Dermis microvascular lymphatic vessel endothelial cell (primary cell): ENCODE measurements at regions not wholly inside any gene's neighbourhood (a gene's known extent, or its start where the extent isn't known, plus 50 kb on each side); places are given as distances from the start of the nearest gene placed in this dataset.
A peak's percentile ranks its signal among the peaks of the same experiment; 100 is the strongest.
"Not testable (repeated sequence)": the region's sequence is repeated elsewhere in the genome, so short reads cannot be mapped to it uniquely, and the experiment has no call there.

Source experiments
- DNase-seq, 2 donors: peaks; one replicate each; pipeline versions ENCODE4 v3.0.0 to v3.0.0-alpha.2; 2010; ENCODE audit warnings: low read depth in 2 of 2

DNA sequence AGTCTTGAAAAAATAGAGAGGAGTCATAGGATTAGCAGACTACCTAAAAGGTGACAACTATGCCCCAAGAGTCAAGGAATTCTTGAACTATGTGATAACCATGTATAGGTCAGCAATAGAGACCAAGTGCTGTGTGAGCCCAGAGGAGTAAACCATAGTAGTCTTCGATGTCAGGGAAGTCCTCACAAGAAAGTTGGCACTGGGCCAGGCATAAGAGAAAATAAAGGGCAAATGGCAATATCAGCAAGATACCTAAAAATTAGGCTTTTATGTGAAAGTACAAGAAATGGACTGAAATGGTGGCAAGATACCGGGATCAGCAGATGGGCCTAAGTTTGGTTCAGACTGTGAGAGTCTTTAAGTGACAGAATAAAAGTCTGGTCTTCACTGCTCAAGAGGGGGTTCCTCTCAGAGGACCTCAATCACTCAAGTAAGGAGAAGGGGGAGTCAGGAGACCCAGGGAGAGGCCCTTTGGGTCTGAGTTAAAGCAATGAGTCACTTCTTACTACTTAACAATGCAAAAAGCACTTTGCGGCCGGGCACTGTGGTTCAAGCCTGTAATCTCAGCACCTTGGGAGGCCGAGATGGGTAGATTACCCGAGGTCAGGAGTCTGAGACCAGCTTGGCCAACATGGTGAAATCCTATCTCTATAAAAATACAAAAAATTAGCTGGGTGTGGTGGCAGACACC is 95.0 kb downstream of the TEX35 start:
- no peak for DNase-seq

DNA sequence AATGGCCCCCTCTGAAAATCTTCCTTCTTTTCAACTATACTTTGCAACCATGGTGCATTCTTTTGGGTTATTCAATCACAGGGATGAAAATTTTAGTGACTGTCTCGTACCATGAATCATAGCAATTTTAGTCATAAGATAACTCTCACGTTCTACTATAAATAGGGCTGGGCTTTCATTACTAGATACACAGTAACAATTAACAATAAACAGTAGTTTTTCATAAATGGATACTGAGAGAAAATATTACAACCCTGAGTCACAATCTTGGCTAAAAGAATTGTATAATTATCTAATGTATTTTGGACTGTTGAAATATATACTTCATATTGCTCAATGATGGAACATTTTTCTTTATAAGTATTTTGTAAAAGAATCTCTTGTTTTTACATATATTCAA is 96.1 kb downstream of the TEX35 start:
- peak in 1 of 2 donors; percentile 6 for DNase-seq

DNA sequence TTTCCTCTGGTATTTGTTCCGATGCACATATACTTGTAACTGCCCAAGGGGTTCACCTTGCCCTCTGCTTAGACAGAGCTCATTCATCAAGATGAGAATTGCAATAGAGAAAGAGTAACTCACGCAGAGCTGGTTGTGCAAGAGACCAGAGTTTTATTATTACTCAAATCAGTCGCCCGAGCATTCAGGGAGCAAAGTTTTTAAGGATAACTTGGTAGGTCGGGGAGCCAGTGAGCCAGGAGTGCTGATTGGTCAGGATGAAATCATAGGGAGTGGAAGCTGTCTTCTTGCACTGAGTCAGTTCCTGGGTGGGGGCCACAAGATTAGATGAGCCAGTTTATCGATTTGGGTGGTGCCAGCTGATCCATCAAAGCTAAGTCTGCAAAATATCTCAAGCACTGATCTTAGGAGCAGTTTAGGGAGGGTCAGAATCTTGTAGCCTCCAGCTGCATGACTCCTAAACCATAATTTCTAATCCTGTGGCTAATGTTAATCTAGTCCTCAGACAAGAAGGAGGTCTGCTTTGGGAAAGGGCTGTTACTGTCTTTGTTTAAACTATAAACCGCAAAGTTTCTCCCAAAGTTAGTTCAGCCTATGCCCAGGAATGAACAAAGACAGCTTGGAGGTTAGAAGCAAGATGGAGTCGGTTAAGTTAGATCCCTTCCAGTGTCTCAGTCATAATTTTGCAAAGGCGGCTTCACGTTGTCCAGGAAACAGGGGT is 97.9 kb downstream of the TEX35 start:
- DNase-seq: not testable (repeated sequence)

DNA sequence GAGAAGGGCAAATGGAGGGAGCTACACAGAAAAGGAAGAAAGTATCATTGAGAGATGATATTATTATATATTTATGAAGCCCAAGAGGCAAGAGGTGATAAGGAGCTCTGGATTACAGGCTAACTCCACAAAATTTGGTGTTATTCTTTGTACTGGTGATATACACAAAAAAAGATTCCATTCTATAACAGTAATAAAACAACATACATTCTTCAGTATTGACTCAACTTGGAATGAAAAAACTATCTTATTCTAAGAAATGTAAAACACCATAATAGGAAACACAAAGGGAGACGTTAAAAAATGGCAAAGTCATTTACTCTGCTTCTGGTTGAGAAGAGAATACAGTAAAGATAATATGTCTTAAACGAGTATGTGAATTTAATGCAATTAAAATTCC is 99.4 kb downstream of the TEX35 start:
- peak in 1 of 2 donors; percentile 15 for DNase-seq

DNA sequence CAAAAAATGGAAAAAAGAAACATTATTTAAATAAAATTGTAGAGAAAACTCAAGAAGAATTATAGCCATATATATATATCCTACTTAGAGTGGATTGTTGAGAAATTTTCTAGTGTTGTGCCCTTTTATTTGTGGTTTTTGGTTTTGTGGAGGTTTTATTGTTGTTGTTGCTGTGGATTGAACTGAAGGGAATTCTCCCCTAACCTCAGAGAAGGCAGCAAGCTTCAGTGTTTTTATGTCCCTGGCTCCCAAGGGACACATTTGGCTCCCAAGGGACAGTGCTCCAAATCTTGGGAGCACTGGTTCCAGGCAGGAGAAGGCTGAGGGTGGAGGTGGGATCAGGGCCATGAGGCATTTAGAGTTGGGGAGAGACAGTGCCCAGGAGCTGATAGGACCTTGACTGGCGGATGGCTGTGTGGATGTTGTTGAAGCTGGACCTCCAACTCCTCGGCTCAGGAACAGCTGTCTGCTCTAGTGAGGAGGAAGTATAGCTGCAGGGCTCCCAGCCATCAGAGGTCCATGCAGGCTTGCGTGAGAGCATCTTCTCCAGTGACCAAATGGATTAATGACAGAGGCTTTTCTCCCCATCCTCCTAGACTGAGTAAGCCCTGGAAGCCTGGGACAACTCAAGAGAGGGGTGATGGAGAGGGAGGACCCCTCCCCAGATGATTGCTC is 100.5 kb downstream of the TEX35 start:
- no peak for DNase-seq

DNA sequence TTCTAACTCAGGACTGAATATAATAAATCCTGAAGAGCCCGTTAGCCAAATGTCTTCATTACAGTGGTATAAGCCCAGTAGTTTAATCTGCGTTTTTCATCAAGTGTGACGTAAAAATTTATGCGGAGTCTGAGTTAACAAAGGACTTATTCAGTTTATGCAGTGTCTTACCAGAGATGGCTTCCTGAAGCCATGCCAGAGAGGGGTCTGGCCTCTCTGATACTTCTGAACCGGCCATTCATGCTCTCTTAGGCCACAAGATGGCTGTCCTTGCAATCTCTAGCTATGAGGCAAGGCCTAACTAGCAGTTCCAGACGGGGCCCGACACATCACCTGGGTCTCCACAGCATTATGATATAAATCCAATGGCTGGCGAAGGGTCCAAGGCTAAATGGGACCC is 101.4 kb downstream of the TEX35 start:
- DNase-seq: no peak

DNA sequence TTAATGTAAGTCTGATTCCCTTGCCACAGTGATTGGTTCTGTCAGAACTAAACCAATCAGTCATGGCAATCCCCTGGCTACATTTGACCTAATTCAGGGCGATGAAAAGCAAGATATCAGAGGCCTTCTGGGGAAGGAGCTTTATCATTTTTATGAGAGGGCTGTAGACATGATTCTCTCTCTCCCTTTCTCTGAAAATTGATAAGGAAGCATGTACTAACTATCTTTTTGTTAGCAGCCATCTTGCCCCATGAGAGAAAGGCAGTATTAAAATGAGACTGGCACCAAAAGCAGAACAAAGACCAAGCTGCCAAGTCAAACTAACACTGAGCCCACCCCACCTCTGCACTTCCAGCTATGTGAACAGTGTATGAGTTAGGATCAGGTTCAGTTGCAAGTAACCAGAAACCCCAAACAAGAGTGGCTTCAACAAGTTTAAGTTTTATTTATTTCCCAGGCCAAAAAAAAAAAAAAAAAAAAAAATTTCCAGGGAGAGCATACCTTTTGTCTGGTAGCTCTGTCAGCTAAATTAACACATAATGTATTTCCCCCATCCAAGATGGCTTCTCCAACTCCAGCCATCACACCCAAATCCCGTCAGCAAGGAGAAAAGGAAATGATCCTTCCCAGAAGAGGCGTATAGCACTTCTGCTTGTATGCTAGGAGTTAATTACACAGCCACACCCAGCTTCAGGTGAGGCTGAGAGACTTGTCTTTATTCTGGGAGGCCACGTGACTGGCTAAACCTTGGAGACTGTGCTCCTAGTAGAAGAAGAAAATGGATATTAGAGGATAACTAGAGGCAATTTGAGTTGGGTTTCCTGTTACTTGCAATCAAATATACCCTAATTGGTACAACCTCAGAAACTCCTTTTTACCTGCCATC is 105.8 kb upstream of the RALGPS2 start:
- no peak for DNase-seq

DNA sequence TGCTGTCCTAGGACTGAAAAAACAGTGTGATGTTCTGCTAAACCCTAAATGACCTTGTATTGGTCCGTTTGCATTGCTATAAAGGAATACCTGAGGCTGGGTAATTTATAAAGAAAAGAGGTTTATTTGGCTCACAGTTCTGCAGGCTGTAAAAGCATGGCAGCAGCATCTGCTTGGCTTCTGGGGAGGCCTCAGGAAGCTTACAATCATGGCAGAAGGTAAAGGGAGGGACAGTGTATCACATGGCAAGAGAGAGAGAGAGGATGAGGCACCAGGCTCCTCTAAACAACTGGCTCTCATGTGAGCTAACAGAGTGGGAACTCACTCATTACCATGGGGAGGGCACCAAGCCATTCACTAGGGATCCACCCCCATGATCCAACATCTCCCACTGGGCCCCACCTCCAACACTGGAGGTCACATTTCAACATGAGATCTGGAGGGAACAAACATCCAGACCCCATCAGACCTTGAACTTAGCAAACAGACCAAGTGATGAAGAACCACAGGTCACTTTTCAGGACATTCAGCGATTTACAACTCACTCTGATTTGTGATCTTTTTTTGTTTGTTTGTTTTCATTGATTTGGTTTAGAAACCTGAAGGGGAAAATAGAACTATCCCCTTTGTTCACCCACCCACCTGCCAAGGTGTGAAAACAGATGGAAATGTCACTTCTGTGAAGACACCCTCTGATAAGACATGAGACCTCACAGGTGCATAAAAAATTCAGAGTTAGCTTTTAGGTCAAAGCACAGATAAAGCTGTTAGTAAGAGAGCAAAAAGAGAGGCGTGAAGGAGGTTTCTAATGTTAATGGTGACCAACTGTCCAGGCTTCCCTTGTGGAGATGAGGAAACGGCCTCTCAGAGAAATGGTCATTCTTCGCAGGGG is 104.2 kb upstream of the RALGPS2 start:
- no peak for DNase-seq

DNA sequence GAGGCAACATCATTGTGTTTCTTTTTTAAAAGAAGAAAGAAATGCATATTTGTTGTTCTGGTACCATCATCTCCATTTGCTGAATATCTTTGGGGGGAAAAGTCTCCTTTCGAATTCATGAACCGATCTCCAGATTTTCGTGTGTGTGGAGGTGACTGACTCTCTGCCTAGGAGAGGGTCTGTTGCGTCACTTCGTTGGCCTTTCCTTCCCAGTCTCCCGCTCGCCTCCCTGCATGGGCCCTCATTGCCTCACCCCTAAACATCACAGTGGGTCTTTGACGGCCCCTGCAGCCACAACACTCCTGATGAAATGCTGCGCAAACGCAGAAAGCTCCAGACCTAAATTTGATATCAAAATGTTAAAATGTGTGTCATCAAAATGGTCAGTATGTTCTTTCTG is 103.2 kb upstream of the RALGPS2 start:
- DNase-seq: no peak

DNA sequence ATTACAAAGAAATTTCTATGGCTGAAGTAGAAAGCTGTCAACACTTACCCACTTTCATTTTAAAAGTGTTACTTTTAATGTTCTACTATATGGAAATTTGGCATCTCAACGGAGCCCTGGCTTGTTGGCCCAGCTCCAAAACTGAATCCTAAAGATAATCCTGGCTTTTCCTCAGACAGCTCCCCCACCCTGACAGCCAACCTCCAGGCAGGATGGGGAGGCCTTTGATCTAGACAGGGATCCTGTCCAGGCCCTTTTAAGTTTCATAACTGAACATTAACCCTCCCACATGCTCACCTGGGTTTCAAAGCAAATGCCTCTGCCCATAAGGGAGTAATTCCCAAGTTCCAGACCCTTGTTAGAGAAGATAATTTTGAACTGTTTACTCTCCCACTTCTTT is 99.3 kb upstream of the RALGPS2 start:
- no peak for DNase-seq

DNA sequence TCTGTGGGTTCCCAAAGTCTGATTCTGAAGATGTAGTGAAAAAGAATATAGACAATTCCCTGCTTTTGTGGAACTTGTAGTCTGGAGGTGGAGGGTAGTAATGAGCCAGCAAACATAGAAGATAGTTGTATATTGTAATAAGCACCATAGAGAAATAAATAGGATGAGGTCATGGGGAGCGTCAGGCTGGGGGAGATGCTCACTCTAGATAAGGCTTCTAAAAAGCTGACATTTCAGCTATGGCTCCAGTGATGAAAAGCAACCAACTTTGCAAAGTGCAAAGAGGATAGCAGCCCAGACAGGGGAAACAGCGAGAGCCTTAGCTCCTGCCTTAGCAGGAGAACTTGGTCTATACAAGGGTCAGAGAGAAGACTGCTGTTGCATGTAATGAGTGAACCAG is 98.0 kb upstream of the RALGPS2 start:
- no peak for DNase-seq

DNA sequence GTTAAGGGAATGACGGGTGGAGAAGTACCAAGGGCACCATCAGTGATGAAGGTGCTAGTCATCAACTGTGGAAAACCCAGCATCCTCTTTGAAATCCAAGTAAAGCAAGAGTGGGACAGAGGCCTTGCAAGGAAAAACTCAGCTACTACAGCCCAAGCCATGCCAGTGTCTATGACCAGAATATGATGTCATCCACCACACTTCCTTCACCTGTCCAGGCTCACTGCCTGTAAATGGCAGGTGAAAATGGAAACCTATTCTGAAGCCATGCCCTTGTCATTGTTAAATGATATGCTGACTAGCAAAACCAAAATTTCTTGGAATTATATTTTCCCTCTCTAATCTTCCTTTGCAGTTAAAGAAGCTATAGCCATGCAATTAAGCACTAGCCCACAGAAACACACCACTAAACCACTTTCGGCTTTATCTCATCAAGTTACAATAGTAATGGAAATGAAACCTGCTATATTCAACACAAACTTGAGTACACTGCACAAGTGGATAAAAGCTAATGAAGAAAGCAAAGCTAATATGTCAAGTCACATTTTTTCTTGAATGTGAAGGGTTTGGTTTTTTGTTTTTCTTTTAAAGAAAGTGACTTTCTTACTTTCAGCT is 96.3 kb upstream of the RALGPS2 start:
- DNase-seq: no peak

DNA sequence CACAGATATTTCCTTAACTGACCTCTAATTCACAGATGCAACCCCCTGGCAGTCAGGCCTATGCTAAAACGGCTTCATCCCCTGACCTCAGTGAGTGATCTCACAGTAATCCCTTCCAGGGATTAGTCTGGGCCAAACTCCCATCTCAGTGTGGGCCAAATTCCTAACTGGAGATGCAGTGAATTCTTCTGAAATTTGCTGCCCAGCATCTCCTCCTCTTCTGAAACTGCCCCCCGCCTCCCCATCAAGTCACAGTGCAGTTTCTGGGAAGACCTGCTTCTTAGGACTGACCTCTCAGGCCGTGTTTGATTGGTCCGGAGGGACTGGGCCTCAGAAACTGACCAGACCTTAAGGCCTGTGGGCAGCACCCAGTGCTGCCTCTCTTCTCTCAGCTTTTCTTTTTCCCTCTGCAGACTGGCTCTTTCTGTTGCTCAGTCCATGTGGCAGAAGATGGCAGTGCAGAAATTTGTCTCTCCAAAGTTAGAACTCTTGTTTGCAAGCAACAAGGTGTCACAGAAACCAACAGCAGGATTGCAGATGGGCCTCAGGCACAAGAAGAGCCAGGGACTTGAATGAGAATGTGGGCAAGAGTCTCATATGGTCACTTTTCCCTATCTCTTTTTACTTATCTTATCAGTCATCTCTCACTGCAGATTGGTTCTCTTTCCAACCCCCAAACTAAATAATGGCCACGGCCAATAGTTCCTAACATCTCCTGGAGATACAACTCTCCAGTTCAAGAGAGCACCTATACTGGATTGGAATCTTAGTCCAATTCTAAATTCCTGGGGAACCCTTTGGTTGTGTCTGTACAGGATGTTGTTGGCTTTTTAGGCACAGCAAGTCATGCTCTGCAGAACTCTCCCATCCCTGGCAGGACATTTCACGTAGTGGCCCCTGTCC is 95.5 kb upstream of the RALGPS2 start:
- no peak for DNase-seq

DNA sequence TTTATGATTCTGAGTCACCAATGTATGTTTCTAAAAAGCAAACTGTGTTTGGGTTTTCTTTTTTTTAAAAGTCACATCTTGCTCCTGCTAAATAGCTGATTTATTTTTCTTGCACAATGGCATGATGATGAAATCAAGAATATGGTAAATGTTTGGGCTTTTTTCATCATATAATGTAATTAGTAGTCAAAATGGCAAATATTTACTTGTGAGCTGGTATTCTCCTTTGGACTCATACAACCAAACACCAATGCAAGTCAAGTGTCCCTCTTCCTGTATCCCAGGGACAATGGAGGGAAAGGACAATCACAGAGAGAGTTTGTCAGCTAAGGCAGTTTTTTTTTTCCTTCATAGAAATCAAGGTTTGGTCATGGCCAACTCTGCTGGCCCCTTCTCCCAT is 94.6 kb upstream of the RALGPS2 start:
- no peak for DNase-seq

DNA sequence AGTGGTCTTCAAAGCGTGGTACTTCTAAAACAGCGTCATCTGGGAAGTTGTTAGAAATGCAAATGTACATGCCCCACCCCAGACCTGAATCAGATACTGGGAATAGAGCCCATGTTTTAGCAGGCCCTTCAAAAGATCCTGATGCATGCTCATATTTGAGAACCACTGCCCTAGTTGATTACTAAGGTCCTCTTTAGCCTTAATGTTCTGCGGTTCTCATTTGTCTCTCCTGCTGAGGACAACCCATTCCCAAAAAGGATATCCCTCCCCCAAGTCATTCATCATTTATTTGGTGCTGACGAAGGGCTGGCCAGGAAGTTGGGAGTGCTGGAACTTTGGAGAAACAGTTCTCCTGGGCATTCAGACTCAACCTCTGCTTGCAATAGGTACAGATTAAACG is 92.4 kb upstream of the RALGPS2 start:
- no peak for DNase-seq

DNA sequence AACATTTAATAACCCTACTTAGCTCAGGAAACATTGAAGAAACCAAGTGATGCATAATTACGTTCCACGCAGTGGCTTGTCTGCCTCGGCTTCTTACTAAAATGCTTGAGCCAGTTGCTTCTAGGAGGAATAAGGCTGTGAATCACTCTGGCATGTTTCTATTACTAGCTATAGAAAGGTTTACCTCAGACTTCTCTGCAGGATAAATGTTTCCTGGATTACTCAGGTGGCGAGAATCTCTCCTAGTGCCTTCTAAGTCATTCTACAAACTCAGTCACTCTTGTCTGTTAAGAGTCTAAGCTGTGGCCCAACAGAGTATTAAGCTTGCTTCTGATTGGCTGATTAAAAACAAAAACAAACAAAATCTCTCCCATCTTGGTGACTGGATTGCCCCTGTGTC is 92.0 kb upstream of the RALGPS2 start:
- DNase-seq: no peak

DNA sequence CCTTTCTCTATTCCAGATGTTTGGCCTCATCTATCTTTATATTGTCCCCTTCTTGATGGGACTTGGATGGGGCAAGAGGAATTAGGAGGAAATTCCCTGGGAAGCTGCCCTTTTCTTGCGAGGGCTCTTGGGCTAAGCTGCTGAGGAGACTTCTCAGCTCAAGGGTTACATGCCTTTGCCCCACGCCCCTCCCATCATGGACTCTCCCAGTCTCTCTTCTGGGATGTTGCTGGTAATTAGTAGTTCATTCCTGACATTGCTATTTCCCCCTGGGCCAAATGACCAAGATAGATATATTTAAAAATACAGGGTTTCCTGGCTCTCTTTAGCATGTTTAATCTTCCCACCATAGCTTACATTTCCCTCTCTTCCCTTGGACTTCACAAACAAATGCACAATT is 90.6 kb upstream of the RALGPS2 start:
- no peak for DNase-seq

DNA sequence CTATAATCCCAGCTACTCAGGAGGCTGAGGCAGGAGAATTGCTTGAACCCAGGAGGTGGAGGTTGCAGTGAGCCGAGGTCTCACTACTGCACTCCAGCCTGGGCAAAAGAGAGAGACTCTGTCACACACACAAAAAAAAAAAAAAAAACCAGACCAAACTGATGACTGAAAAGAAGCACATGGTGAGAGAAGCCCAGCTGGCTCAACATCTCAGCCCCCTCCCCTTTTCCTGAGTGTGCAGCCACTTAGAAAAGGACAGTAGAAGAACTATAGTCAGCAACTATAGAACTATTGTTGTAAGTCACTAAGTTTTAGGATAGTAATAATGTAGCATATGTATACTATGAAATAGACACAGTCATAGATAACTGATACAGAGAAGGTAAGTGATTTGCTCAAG is 87.2 kb upstream of the RALGPS2 start:
- DNase-seq: no peak

DNA sequence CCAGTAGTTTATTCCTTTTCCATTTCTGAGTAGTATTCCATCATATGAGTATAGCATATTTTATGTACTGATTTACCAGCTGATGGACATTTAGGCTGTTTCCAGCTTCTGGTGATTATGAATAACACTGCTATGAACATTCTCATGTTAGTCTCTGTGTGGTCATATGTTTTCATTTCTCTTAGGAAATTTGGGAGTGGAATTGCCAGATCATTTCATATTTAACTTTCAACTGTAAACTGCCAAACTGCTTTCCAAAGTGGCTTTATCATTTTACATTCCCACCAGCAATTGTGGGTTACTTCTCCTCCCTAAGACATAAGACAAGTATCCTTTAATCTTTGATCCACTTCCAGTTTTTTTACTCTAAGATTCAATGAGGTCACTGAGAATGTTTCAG is 85.7 kb upstream of the RALGPS2 start:
- no peak for DNase-seq
